ENCODE measurements at regions not wholly inside any gene's neighbourhood (a gene's known extent, or its start where the extent isn't known, plus 50 kb on each side); places are given as distances from the start of the nearest gene placed in this dataset.
"Not testable (repeated sequence)": the region's sequence is repeated elsewhere in the genome, so short reads cannot be mapped to it uniquely, and the experiment has no call there.

DNA sequence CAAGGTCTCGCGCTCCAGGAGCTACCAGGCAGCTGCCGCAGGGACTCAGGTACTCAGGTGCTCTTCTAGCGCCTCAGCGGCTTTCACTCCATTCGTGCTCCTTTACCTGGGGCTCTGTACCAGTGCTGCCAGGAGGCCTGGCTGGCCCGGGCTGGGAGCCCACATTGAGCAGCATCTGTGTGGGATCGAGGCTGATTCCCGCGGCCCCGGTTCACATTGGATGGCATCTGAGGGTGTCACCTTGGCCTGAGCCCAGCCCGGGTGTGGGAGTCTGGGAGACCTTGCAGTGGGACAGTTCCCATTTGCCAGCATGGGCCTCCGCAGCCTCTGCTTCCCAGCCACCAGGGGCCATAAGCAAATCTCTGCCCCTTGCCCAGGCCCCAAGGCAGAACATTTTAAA lies 96.9 kb downstream of the NPIPB11 start:
- DNase-seq, result not testable (repeated sequence)

DNA sequence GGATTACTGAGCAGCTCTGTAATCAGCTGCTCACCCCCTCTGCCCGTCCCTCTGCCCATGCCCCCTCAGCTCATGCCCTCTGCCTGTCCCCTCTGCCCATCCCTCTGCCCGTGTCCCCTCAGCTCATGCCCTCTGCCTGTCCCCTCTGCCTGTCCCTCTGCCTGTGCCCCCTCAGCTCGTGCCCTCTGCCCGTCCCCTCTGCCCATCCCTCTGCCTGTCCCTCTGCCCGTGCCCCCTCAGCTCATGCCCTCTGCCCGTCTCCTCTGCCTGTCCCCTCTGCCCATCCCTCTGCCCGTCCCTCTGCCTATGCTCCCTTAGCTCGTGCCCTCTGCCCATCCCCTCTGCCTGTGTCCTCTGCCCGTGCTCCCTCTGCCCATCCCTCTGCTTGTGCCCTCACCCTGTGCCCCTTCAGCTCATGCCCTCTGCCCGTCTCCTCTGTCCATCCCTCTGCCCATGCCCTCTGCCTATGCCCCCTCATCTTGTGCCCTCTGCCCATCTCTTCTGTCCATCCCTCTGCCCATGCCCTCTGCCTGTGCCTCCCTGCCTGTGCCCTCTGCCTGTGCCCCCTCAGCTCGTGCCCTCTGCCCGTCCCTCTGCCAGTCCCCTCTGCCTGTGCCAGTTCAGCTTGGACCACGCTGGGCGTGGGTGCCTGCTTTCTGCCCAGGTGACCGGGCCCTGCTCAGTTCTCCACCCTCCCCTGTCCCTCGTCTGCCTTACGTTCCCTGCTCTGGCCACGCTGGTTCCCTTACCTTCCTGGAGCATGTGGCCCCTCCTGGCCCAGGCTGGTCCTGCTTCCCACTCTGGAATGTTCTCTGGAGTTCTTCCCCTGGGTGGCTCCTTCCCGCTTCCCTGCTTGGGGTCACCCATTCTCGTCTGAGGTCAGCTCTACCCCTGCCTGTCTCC lies 97.6 kb downstream of the NPIPB11 start:
- no peak for DNase-seq

- no peak for DNase-seq
These were observed 98.7 kb downstream of the NPIPB11 start for GRCh38 chr16:29307598-29308507.

DNA sequence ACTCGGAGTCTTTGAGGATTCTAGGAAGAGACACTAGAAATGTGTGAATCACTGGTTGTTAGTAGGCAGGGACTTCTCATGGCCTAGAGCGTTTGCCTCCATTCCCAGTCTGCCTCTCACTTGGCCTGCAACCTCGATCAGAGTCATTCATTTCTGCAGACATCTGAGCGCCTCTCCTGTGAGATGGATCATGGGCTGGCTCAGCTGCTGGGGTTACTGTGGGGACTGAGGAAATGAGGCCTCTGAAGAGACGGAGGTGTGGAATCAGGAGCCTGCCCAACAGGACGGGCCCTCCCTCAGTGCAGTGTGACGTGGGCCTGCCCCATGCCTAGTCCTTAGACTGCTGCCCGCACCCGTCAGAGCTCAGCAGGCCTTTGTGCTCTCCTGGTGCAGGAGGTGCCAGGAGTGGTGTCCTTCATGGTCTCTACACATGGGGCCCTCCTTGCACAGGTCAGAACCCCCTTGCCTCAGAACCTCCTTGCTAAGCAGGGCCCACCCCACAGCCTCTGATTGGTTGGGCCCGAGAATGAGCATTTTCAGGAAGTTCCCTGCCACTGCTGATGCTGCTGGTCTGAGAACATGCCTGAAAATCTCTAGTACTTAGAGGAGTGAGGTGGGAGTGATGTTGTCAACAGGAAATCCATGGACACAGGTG lies 99.4 kb downstream of the NPIPB11 start:
- no peak for DNase-seq

GRCh38 chr16:29306201-29306600 lies 100.3 kb downstream of the NPIPB11 start:
- DNase-seq, result no peak

- DNase-seq, result not testable (repeated sequence)
These were observed 101.5 kb downstream of the NPIPB11 start for GRCh38 chr16:29305018-29305417.

GRCh38 chr16:29304251-29304650 lies 102.3 kb downstream of the NPIPB11 start:
- DNase-seq, result no peak

- DNase-seq, result no peak
These were observed 103.0 kb downstream of the NPIPB11 start for GRCh38 chr16:29303520-29303919.

DNA sequence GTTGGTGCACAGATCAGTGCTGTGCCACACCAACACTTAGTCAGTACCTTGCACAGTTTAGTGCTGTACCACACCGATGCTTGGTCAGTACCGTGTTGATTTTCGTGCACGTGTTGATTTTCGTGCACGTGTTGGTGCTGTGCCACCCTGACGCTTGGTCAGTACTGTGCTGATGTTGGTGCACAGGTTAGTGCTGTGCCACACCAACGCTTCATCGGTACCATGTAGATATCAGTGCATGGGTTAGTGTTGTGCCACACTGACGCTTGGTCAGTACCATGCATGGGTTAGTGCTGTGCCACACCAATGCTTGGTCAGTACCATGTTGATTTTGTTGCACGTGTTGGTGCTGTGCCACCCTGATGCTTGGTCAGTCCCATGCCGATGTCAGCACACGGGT lies 103.5 kb downstream of the NPIPB11 start:
- DNase-seq, result no peak

- not testable (repeated sequence) for DNase-seq
These were observed 104.1 kb downstream of the NPIPB11 start for GRCh38 chr16:29302433-29302832.

DNA sequence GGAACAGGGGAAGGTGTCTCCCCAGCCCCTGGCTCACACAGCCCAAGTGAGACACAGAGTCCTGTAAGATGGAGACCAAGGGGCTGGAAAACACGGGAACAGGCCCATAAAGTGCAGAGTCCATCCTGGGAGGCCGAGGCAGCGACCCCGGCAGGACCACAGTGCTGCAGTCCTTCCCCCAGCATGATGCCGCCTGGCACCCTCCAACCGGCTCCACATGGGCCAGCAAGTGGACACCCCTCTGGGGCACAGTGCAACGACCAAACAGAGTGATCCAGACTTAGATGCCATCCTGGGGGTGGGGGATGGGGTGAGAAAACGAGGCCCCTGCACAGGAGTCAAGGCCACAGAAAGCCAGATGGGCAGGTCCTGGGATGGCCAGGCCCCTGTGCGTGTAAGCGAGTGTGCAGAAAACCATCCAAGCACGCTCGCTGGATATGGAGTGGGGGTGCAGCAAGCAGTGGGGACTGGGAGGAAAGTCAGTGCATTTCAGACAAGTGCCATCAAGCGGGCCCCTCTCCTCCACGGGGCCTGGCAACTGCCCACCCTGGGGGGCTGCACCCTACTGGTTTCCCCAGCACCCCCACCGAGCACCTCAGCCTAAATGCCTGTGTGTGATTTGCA lies 104.7 kb downstream of the NPIPB11 start:
- not testable (repeated sequence) for DNase-seq

- DNase-seq, result not testable (repeated sequence)
These were observed 105.7 kb downstream of the NPIPB11 start for GRCh38 chr16:29300541-29301535.

GRCh38 chr16:29300030-29300491 lies 106.5 kb downstream of the NPIPB11 start:
- not testable (repeated sequence) for DNase-seq

DNA sequence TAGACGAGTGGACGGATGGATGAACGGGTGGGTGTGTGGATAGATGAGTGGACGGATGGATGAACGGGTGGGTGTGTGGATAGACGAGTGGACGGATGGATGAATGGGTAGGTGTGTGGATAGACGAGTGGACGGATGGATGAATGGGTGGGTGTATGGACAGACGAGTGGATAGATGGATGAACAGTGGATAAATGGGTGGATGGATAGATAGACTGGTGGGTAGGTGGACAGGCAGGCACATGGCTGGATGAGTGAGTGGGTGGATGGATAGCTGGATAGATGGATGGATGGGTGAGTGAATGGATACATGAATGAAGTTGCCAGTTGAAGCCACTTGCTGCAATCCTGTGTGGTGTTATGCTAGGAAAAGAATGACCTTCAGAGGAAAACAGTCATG lies 107.5 kb downstream of the NPIPB11 start:
- DNase-seq, result not testable (repeated sequence)

GRCh38 chr16:29298307-29298706 lies 108.2 kb downstream of the NPIPB11 start:
- not testable (repeated sequence) for DNase-seq

GRCh38 chr16:29297809-29298177 lies 108.7 kb downstream of the NPIPB11 start:
- not testable (repeated sequence) for DNase-seq

- not testable (repeated sequence) for DNase-seq
These were observed 109.2 kb downstream of the NPIPB11 start for GRCh38 chr16:29297144-29297808.

DNA sequence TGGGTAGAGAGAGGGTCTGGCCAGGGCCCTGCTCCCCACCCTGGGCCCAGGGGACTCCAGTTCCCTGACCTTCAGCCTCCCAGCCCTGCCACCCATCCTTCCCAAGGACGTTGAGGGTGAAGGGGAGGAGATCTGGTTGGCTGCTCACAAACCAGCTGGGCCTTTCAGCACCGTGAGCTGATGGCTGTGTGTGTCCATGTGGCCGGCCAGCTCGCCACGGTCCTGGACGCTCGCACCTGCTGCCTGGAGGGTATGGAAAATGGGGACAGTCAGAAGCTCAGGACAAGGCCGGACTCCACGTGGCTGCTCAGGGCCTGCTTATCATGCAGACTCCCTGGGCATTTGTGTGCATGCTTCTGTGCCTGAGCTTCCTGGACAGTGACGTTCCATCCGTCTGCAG lies 110.3 kb downstream of the NPIPB11 start:
- DNase-seq, result not testable (repeated sequence)

- not testable (repeated sequence) for DNase-seq
These were observed 111.3 kb downstream of the NPIPB11 start for GRCh38 chr16:29294951-29295795.
